BJ (cell line): ENCODE measurements at regions not wholly inside any gene's neighbourhood (a gene's known extent, or its start where the extent isn't known, plus 50 kb on each side); places are given as distances from the start of the nearest gene placed in this dataset.

Source experiments
- CTCF ChIA-PET: fragments of 350-600 bp; formaldehyde crosslinking; extraction: SDS; loops from one replicate; lab custom pipeline; 2021; ENCODE audit warnings: antibody characterized with exemption, inconsistent platforms; lab: Yijun Ruan, JAX
- POLR2A ChIA-PET: fragments of 300-600 bp; sonication (Branson Sonifier 250); formaldehyde crosslinking; extraction: SDS; loops from one replicate; lab custom pipeline; 2021; ENCODE audit warnings: antibody characterized with exemption; lab: Charles Lee
- DNase-seq: peaks from one replicate; pipeline ENCODE4 v3.0.0-alpha.2; 2011; ENCODE audit warnings: low read depth
- H3K27me3 ChIP-seq: 2 replicates; pipeline ENCODE4 v1.6.0; 2011; ENCODE audit warnings: low read length; ENCODE audit not compliant: control insufficient read depth, insufficient read depth
- H3K36me3 ChIP-seq: 2 replicates; pipeline ENCODE4 v1.5.1; 2011; ENCODE audit warnings: low read length; ENCODE audit not compliant: control insufficient read depth, insufficient read depth
- H3K4me3 ChIP-seq: 2 replicates; pipeline ENCODE4 v1.5.1; 2011; ENCODE audit warnings: low read depth, mild to moderate bottlenecking, control low read depth, low read length
- TF ChIP-seq, protein P1 (sequence below): IDR thresholded peaks from 2 replicates; pipeline ENCODE4 v1.5.1; 2011; ENCODE audit warnings: low read depth, mild to moderate bottlenecking, control low read depth, inconsistent platforms, low read length, moderate library complexity; ENCODE audit not compliant: insufficient read depth

DNA sequence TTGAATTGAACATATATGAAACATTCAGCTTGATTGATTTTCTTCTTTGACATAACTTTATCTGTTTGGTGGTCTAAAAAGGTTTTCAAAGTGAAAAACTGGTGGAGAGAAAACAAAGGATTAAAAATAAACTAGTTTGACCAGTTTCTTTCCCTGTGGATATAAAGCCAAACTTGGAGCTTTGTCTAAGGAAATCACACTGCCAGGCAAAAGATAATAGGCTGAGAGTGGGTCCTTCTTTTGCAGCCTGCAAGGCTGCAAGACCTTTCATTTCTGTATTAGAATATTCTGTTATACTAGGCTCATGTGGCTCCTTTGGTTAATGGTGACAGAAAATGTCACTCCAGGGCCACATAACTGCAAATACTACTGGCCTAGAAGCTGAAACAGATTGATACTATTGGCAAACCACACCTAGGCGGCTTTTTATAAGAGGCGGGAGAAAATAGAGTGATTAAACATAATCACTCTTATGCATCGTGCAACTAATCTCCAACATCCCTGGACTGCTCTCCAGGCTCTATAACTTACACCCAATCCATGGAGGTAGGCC lies 129.1 kb upstream of the ZNF462 start:
- Histone ChIP-seq H3K4me3 (no peak overlapping the region), H3K36me3 (no peaks in the 10 kb centered on the region), H3K27me3 (no peaks in the 10 kb centered on the region; the same call in 1 of the 2 replicates)
- TF ChIP-seq, protein P1, sequence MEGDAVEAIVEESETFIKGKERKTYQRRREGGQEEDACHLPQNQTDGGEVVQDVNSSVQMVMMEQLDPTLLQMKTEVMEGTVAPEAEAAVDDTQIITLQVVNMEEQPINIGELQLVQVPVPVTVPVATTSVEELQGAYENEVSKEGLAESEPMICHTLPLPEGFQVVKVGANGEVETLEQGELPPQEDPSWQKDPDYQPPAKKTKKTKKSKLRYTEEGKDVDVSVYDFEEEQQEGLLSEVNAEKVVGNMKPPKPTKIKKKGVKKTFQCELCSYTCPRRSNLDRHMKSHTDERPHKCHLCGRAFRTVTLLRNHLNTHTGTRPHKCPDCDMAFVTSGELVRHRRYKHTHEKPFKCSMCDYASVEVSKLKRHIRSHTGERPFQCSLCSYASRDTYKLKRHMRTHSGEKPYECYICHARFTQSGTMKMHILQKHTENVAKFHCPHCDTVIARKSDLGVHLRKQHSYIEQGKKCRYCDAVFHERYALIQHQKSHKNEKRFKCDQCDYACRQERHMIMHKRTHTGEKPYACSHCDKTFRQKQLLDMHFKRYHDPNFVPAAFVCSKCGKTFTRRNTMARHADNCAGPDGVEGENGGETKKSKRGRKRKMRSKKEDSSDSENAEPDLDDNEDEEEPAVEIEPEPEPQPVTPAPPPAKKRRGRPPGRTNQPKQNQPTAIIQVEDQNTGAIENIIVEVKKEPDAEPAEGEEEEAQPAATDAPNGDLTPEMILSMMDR, result no peak
- ChIA-PET POLR2A (no interaction called here), CTCF (interaction anchor here (2.2 kb wide), 1 partner anchor 14 kb away, joined by 5 read pairs; no protein-coding TSS in a partner anchor)
- no peak for DNase-seq

DNA sequence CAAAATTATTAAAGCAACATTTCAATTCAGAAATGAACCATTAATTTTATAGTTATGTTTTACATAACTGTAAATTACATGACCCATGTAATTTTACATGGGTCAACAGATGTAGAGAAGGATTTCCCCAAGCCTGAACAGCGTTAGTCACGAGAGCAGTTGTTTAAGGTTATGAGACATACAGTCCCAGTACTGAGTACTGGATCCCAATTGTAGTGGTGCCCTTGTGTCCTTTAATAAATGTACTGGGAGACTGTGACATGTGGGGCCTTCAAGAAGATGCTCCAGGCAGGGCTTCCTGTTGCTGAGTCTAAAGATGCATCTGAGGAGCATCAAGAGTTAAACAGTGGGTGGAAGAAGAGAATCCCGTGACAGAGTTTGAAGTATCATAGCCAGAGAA lies 125.5 kb upstream of the ZNF462 start:
- no peaks in the 10 kb centered on the region for H3K36me3 ChIP-seq
- POLR2A ChIA-PET, result no interaction called here
- DNase-seq, result no peak
- CTCF ChIA-PET, result no interaction called here
- TF ChIP-seq, protein P1, result no peak
- no peak overlapping the region for H3K4me3 ChIP-seq
- no peaks in the 10 kb centered on the region for H3K27me3 ChIP-seq

DNA sequence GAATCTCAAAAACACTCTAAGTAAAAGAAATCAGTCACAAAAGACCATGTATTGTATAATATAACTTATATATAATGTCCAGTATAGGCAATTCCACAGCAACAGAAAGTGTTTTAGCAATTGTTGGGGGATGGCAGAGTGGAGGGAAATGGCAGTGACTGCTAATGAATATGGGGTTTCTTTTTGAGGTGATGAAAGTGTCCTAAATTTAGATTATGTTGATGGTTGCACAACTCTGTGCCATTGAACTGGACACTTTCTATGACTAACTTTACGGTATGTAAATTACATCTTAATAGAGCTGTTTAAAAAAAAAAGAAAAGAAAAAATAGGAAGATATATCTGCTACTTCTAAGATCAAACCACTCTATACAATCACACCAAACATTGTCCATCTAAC lies 124.9 kb upstream of the ZNF462 start:
- H3K4me3 ChIP-seq, result no peak overlapping the region
- ChIA-PET POLR2A (no interaction called here), CTCF (no interaction called here)
- no peaks in the 10 kb centered on the region for H3K27me3 ChIP-seq
- no peaks in the 10 kb centered on the region for H3K36me3 ChIP-seq
- no peak for DNase-seq
- TF ChIP-seq, protein P1, result no peak

DNA sequence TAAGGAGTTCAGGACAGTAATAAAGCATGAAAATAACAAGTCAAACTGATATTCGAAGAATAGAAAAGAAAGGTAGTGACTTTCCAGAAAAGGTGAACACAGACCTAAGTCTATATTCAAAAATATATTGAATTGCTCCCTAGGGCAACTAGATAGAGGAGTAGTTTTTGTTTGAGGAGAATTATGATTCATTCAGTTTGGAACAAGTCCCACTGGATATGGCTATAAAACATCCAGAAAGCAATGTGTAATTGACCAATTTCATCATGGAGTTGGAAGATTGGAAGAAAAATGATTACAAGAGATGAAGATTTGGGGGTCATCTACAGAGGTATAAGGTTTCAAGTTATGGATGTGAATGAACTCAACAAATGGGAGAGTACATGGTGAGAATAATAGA lies 117.5 kb upstream of the ZNF462 start:
- ChIA-PET CTCF (no interaction called here), POLR2A (no interaction called here)
- DNase-seq, result no peak
- TF ChIP-seq, protein P1, result no peak
- Histone ChIP-seq H3K27me3 (no peaks in the 10 kb centered on the region), H3K4me3 (no peak overlapping the region), H3K36me3 (no peaks in the 10 kb centered on the region)

DNA sequence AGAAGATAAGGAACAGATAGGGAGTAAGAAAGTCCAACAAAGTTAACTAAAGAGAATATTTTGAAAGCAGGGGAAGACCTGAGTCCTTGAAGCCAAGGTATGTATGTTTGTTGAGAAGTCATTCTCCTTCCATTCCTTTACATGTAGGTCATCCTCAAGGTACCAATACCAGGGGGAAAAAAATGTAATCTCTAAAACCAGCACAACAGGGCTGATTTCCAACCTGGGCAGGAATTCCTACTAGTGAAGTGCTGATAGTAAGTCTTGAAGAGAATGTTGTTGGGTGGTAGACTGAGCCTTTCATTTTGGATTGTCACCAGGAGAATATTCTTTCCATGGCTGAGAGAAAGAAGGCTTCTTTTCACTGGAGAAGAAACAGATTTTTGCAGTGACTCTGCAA lies 117.1 kb upstream of the ZNF462 start:
- DNase-seq, result no peak
- no peak overlapping the region for H3K4me3 ChIP-seq
- CTCF ChIA-PET, result no interaction called here
- H3K36me3 ChIP-seq, result no peaks in the 10 kb centered on the region
- TF ChIP-seq, protein P1, result no peak
- no peaks in the 10 kb centered on the region for H3K27me3 ChIP-seq
- POLR2A ChIA-PET, result no interaction called here
